ENCODE measurements at regions not wholly inside any gene's neighbourhood (a gene's known extent, or its start where the extent isn't known, plus 50 kb on each side); places are given as distances from the start of the nearest gene placed in this dataset.

DNA sequence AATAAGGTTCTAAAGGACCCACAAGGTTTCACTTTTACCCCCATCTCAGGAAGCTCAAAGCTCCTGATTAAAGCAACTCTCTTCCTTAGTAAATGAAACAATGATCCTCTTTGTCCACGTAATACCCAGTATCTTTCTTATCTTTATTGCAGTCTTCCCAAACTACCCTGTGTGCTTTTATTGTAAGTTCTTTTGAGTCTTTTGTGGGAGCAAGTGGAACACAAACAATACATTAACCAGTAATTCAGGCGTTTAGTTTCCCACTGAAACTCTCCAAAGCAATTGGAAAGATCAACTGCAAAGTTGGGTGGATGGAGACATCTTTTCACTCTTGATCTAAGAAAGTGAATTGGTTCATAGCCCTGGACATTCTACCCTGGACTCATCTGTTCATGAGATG is 240.0 kb downstream of the ZNF621 start:
- H3K4me3 ChIP-seq, result no peak overlapping the region
- H3K9me3 ChIP-seq, result no peaks in the 10 kb centered on the region
- TF ChIP-seq, protein P1, sequence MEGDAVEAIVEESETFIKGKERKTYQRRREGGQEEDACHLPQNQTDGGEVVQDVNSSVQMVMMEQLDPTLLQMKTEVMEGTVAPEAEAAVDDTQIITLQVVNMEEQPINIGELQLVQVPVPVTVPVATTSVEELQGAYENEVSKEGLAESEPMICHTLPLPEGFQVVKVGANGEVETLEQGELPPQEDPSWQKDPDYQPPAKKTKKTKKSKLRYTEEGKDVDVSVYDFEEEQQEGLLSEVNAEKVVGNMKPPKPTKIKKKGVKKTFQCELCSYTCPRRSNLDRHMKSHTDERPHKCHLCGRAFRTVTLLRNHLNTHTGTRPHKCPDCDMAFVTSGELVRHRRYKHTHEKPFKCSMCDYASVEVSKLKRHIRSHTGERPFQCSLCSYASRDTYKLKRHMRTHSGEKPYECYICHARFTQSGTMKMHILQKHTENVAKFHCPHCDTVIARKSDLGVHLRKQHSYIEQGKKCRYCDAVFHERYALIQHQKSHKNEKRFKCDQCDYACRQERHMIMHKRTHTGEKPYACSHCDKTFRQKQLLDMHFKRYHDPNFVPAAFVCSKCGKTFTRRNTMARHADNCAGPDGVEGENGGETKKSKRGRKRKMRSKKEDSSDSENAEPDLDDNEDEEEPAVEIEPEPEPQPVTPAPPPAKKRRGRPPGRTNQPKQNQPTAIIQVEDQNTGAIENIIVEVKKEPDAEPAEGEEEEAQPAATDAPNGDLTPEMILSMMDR (IDR thresholded peaks at IDR 0.05 in 4 of 5, conservative IDR thresholded peaks at IDR 0.05 in 1 of 5), result no peak
- no peak for TF ChIP-seq POLR2A (IDR thresholded peaks at IDR 0.05)
- ATAC-seq (no peak), DNase-seq (no peak)
- no peaks in the 10 kb centered on the region for H3K4me1 ChIP-seq
- intact Hi-C loops (cut with DNase I; ENCODE audit: low total_unique reads), result no loop called here
- H3K27me3 ChIP-seq, result no peaks in the 10 kb centered on the region
- in situ Hi-C loops (cut with MboI; ENCODE audit: low sequenced_read_pairs in 4 of 4), result no loop called here
- H3K36me3 ChIP-seq, result no peaks in the 10 kb centered on the region
- H3K27ac ChIP-seq, result no peak overlapping the region

- H3K4me3 ChIP-seq, result no peak overlapping the region
- H3K27ac ChIP-seq, result no peak overlapping the region
- peak in 1 of 2 donors; percentile 23 for DNase-seq
Observed at GRCh38 chr3:40765884-40766283, 241.1 kb downstream of the ZNF621 start.

GRCh38 chr3:40766396-40766795 is 241.6 kb downstream of the ZNF621 start:
- no peaks in the 10 kb centered on the region for H3K9me3 ChIP-seq
- intact Hi-C loops (cut with DNase I; ENCODE audit: low total_unique reads), result no loop called here
- no peak for TF ChIP-seq POLR2A (IDR thresholded peaks at IDR 0.05)
- TF ChIP-seq, protein P1 (IDR thresholded peaks at IDR 0.05 in 4 of 5, conservative IDR thresholded peaks at IDR 0.05 in 1 of 5), result no peak
- ATAC-seq (no peak), DNase-seq (no peak)
- H3K4me3 ChIP-seq, result no peak overlapping the region
- H3K27me3 ChIP-seq, result no peaks in the 10 kb centered on the region
- H3K27ac ChIP-seq, result no peak overlapping the region
- peaks cover 7 to 11% of the 10 kb centered on the region in 2 donors for H3K4me1 ChIP-seq
- H3K36me3 ChIP-seq, result no peaks in the 10 kb centered on the region
- in situ Hi-C loops (cut with MboI; ENCODE audit: low sequenced_read_pairs in 4 of 4), result no loop called here

More at GRCh38 chr3:40765884-40766283, 241.1 kb downstream of the ZNF621 start:
- H3K4me1 ChIP-seq, result peaks cover 4 to 7% of the 10 kb centered on the region in 2 donors
- no peaks in the 10 kb centered on the region for H3K36me3 ChIP-seq
- no peaks in the 10 kb centered on the region for H3K27me3 ChIP-seq
- intact Hi-C loops (cut with DNase I; ENCODE audit: low total_unique reads), result no loop called here
- peak; percentile 86 to 90 for ATAC-seq
- TF ChIP-seq, protein P1 (IDR thresholded peaks at IDR 0.05 in 4 of 5, conservative IDR thresholded peaks at IDR 0.05 in 1 of 5), result no peak
- no peak for TF ChIP-seq POLR2A (IDR thresholded peaks at IDR 0.05)
- no peaks in the 10 kb centered on the region for H3K9me3 ChIP-seq
- in situ Hi-C loops (cut with MboI; ENCODE audit: low sequenced_read_pairs in 4 of 4), result no loop called here

DNA sequence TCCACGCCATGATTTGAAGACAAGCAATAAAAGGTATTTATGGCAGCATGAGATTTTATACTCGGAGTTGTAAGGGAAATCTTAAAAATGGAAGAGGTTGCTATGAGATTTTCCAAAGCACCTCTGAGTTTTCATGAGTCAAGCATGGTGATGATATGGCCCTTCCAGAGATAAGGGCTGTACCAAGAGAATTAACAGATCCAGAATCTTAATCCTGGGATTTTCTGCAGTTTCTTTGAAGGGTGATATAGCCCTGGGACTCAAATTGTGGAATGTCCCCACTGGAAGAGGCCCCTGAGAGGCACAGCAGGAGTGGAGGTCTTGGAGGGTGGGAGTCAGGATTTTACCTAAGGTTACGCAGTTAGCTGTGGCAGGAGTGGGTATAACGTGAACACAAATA is 243.3 kb downstream of the ZNF621 start:
- H3K27ac ChIP-seq, result no peak overlapping the region
- intact Hi-C loops (cut with DNase I; ENCODE audit: low total_unique reads), result no loop called here
- no peak overlapping the region for H3K4me3 ChIP-seq
- peaks cover 7 to 12% of the 10 kb centered on the region in 2 donors for H3K4me1 ChIP-seq
- no peaks in the 10 kb centered on the region for H3K36me3 ChIP-seq
- in situ Hi-C loops (cut with MboI; ENCODE audit: low sequenced_read_pairs in 4 of 4), result no loop called here
- no peaks in the 10 kb centered on the region for H3K27me3 ChIP-seq
- ATAC-seq (no peak), DNase-seq (no peak)
- no peaks in the 10 kb centered on the region for H3K9me3 ChIP-seq
- TF ChIP-seq, protein P1 (IDR thresholded peaks at IDR 0.05 in 4 of 5, conservative IDR thresholded peaks at IDR 0.05 in 1 of 5), result no peak
- no peak for TF ChIP-seq POLR2A (IDR thresholded peaks at IDR 0.05)

DNA sequence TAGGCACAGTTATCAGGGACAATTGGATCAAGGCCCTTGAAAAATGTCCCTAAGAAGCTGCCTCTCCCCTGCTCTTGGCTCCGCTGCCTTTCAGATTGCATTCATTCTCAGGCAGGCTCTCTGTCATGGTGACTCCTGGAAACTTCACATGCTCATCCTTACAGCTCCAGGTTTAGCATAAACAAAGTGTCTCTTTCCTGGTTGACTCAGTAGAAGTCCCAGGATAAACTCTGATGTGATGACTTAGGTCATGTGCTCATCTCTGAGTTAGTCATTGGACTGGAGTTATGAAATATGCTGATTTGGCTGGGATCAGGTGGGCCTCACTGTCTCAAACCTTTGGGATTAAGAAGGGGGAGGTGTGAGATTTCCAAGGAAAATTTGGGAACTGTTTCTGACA is 243.8 kb downstream of the ZNF621 start:
- DNase-seq, result no peak
- Histone ChIP-seq H3K36me3 (no peaks in the 10 kb centered on the region), H3K9me3 (no peaks in the 10 kb centered on the region), H3K27me3 (no peaks in the 10 kb centered on the region), H3K4me3 (no peak overlapping the region), H3K27ac (no peak overlapping the region), H3K4me1 (peaks cover 7 to 12% of the 10 kb centered on the region in 2 donors)
- in situ Hi-C loops (cut with MboI; ENCODE audit: low sequenced_read_pairs in 4 of 4), result no loop called here
- no peak for TF ChIP-seq POLR2A (IDR thresholded peaks at IDR 0.05)
- TF ChIP-seq, protein P1 (IDR thresholded peaks at IDR 0.05 in 4 of 5, conservative IDR thresholded peaks at IDR 0.05 in 1 of 5), result no peak
- ATAC-seq, result peak; percentile 69
- intact Hi-C loops (cut with DNase I; ENCODE audit: low total_unique reads), result no loop called here
